HG03575 (cell line): ENCODE measurements at regions not wholly inside any gene's neighbourhood (a gene's known extent, or its start where the extent isn't known, plus 50 kb on each side); places are given as distances from the start of the nearest gene placed in this dataset.

Experiments
- ATAC-seq: cut with Tn5 transposase; IDR thresholded peaks from one replicate; pipeline ENCODE4 v1.9.1; 2021; ENCODE audit not compliant: unreplicated experiment, insufficient number of reproducible peaks, low FRiP score; ENCODE audit errors: extremely low read depth

DNA sequence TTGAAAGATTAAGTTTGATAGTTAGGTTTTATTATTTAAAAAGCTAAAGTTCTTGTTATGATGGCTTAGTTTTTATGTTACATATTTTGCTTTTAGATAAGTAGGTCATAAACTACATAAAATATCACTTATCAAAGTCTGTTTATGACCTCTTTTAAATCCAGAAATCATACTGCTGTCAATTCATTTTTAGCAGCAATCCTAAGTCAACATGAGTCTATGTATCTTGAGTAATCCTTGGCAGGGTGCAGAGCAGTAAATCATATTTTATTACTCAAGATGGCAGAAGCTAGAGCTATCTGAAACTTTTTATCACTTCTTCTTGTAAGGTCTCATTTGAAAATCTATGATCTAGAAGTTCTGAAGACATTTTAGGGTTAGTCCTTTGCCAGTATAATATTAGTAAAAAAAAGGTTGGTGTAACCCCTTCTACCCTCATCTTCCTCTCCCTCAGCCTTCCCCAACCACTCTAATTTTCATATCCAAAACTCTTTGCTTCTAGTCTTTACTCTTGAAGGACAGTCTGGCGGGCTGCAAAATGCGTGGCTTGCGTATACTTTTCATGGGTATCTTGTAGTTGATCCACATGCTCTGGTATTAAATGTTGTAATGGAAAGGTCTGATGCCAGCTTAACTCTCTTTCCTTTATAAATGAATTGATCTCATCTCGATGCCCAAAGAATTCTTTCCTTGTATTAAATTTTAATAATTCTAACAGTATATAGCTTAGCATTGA lies 134.0 kb upstream of the THRB start:
- ATAC-seq = no peak

DNA sequence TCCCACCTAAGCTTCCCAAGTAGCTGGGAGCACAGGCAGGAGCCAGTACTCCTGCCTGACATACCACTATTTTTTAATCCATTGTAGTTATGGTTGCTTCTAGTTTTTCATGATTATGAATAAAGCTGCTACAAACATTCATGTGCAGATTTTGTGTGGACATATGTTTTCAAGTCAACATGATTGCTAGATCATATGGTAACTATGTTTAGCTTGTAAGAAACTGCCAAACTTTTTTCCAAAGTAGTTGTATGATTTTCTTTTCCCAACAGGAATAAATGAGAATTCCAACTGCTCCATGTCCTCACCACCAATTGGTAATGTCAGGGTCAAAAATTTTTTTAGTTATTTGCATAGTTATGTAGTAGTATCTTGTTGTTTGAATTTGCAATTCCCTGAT lies 136.8 kb upstream of the THRB start:
- no peak for ATAC-seq

DNA sequence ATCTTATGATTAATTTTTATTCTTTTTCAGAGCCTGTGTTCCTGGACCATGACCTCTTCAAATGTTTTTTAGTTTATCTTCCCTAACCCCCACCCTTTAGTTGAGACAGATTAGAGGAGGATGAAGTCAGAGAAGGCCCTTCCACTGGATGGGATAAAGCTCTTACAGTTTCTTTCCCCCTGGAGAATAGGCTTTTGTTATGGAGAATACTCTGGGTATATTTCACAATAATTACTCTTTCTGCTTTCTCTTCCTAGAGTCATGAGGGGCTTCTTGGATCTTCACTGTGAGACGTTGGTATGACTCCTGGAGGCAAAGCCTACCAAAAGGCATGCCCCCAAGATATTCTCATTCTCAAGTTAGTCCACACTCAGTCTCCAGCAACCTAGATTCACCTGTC lies 144.4 kb upstream of the THRB start:
- ATAC-seq = no peak

DNA sequence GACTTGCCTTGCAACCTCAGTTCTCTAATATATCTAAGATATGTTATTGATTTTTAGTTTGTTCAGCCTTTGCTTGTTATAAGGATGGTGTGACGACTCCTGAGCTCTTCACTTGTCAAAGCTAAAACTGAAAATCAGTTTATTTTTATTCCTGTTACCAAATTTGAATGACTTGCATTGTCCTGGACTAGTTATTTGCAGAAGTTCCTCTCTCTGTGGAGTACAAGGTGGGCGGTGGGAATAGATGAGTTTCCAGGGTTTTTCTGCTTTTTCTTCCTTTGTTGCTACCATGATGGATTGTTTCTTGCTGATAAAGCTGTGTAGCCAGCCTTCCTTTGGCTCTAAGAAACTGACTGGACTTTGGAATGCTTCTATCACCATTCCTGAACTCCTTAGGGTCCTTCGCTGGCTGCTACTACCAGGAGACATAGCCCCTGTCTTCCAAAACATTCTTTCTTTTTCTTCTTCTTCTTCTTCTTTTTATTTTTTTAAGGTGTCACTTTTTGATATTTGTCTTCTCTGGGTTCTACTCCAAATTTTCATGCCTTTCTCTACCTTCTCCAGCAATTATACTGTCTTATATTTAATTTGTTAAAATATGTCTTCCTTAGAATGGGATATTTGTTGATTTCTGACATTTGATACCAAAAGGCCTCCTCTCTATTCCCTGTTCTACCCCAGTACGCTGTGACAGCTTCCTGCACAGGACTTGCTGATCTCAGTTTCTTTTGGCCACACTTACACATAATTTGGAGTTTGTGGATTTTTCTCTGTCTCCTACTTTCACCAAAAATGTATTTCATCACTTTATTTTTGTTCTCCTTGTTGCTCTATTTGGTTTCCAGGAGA lies 145.1 kb upstream of the THRB start:
- ATAC-seq = no peak

DNA sequence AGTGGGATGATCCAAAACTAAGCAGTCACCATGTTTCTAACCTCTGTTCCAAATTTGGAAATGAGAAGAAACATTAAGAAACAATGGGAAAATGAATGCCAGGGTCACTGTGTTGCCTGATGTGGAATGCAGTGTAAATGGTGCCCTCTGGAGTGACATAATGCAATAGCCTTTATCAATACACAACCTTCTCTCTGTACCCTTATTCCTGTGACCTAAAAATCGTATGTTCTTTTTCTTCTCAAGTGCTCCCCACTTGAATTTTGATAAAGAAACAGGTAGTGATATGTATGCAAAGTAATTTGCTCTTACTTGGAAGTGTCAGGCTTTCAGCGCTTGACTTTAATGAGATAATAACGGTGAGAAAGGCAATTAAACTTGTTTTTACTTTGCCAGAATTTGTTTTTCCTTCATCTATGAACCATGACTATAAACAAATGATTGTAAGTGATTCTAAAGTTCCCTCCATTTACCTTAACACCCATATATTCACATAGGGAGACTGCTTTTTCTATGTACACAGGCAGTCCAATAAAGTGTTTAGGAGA lies 145.8 kb upstream of the THRB start:
- no peak for ATAC-seq

DNA sequence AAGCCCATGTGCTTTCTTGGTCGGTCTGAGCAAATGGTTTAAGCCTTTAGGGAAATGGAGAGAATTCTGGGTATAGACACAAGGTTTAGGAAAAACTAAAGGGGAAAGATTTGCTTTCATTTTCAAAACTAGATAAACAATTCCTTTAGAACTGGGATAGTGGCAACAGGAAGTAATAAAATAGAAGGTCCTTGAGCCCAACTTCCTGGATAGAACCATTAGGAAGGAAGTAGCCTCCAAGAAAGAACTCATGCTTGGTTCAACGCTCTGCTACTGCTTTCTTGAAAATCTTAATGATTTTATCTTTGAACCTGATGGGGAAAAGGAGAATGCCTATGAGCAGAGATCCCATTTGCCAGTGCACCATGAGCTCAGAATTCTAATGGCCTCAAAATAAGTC lies 147.0 kb upstream of the THRB start:
- no peak for ATAC-seq

- ATAC-seq = no peak
Measured at GRCh38 chr3:24645047-24645446, 150.4 kb upstream of the THRB start.

DNA sequence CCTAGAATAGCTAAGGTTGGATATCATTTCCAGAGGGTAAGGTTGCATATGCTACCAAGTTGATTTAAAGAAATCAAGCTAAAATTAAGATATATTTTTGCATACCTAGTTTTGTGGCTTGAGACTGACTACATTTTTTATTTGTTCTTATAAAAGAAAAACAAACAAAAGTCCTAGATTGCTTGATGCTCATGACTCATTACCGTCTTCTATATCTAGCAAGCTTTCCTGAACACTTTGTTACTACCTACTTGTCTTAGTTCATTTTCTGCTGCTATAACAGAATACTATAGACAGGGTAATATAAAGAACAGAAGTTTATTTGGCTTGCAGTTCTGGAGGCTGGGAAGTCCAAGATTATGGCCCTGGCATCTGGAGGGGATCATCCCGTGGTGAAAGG lies 152.1 kb upstream of the THRB start:
- ATAC-seq = no peak

DNA sequence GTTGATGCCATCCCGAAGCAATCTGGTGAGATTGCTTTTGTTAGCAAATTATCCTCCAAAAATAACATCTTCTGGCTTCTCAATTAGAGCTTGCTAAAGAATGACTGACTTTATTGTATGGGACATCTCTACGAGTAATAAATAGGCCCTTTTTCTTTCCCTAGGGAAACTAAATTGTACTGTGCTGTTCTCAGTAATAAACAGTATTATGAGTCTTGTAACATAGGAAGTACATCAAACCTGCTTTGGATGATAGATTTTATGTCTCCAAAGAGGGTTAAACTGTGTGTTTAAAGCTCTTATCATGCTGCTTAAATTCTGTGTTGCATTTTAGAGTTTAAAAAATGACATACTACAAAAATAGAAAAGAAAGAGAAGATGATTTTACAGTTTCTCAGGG lies 153.4 kb upstream of the THRB start:
- ATAC-seq = no peak

DNA sequence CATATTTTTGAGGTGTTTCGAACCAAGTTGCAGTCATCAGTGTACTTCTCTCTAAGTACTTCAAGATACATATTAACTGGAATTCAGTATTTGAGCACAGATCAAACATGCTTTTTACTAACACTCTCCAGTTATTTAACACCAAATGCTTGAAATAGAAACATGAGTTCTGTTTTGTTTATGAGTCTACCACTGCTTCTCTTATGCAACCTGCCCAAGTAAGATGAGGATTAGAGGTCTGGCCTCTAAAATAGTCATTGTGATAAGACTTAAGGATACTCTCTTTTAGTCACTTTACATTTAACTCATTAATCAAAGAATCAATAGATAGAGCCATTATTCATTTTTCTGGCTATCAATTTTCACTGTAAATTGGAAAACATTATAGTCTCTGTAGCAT lies 156.2 kb upstream of the THRB start:
- ATAC-seq = no peak

GRCh38 chr3:24657870-24658510 lies 163.3 kb upstream of the THRB start:
- ATAC-seq = no peak

DNA sequence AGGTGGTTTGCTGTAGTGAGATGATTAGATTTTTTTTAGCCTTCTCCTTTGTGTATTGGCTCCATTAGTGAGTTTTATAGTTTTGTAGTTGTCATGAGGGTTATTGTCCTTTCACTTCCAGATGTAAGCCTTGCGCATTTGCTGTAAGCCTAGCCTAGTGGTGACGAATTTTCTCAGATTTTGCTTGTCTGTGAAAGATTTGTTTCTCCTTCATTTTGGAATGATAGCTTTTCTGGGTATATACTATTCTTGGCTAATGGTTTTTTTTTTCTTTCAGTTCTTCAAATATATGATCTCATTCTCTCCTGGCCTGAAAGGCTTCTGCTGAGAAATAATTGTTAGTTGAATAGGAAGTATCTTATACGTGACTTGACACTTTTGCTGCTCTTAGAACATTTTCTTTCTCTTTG lies 166.5 kb upstream of the THRB start:
- no peak for ATAC-seq

GRCh38 chr3:24662449-24663345 lies 168.0 kb upstream of the THRB start:
- ATAC-seq = no peak

DNA sequence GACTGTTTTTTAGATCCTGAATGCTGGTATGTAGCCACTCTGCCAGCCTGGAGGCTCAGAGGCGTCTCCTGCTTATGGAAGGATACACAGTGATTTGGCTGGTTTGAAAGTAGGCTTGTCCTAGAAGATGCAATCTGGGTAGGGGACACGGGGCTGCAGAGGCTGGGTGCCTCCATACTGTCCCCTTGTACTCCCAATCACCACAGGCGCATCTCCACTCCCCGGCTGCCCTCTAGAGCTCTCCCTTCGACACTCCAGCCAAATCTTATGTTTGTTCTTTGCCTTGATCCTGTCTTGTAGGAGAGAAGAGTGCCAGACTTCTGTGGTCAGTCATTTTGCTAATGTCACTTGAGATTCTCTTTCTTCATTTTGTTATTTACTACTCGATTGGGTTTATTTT lies 168.8 kb upstream of the THRB start:
- no peak for ATAC-seq

GRCh38 chr3:24668039-24668438 lies 173.4 kb upstream of the THRB start:
- no peak for ATAC-seq

GRCh38 chr3:24670871-24671270 lies 176.2 kb upstream of the THRB start:
- ATAC-seq = no peak

- no peak for ATAC-seq
Measured at GRCh38 chr3:24673596-24673995, 178.9 kb upstream of the THRB start.

- no peak for ATAC-seq
Measured at GRCh38 chr3:24674261-24674660, 179.6 kb upstream of the THRB start.

DNA sequence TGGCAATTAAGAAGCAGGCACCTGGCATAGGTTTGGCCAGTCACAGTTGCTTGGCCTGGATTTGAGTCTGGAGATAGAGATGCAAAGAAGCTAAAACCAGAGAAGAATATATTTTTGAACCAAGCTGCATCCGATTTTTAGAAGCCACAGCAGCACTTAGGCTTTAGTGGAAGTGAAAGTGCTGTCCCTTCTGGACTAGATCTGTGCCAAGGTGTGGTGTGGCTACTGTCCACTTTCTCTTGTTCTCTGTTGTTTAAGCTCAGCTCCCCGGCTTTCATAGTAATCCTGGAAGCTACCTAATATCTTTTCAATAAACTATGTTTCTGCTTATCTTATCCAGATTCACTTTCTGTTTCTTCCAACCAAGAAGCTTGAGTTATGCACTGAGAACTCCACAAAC lies 183.4 kb upstream of the THRB start:
- no peak for ATAC-seq
